ENCODE measurements at regions not wholly inside any gene's neighbourhood (a gene's known extent, or its start where the extent isn't known, plus 50 kb on each side); places are given as distances from the start of the nearest gene placed in this dataset.

DNA sequence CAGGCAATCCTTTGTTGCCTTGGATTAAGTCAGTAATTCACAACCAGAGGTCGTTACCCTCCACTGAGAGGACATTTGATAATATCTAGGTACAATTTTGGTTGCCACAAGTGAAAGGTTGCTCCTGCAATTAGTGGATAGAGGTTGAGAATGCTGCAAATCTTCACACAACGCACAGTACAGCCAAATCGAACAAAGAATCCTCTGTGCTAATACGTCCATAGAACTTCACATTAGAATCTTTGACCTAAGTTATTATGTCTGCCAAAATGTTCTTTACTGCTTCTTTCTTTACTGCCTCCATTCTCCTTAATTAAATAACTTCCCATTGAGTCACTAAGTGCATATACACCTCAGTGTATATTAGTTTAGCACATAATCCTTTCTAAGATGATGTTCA lies 879.5 kb downstream of the TRIB2 start:
- Histone ChIP-seq H2AFZ (ENCODE audit: low read length) (no peak overlapping the region), H3K4me2 (ENCODE audit: low read depth, low read length) (no peak overlapping the region)
- no peak for TF ChIP-seq CTCF (IDR thresholded peaks at IDR 0.05; ENCODE audit: low read length)
- TF ChIP-seq EZH2 (optimal IDR thresholded peaks at IDR 0.05; ENCODE audit: low read depth, low read length): no peak
- no peak for TF ChIP-seq EZH2phosphoT487 (IDR thresholded peaks at IDR 0.05; ENCODE audit: low read length)

GRCh38 chr2:13597176-13597575 lies 880.4 kb downstream of the TRIB2 start:
- TF ChIP-seq CTCF (IDR thresholded peaks at IDR 0.05; ENCODE audit: low read length) (no peak), EZH2 (optimal IDR thresholded peaks at IDR 0.05; ENCODE audit: low read depth, low read length) (no peak), EZH2phosphoT487 (IDR thresholded peaks at IDR 0.05; ENCODE audit: low read length) (no peak)
- no peak for DNase-seq
- Histone ChIP-seq H3K27me3 (replicated peaks; ENCODE audit: insufficient read depth, low read length) (no peaks in the 10 kb centered on the region), H3K9me3 (replicated peaks; ENCODE audit: insufficient read depth, low read length) (no peaks in the 10 kb centered on the region), H3F3A (ENCODE audit: insufficient read depth, low read length) (no peaks in the 10 kb centered on the region), H2AFZ (ENCODE audit: low read length) (no peak overlapping the region), H3K4me2 (ENCODE audit: low read depth, low read length) (no peak overlapping the region), H3K79me2 (ENCODE audit: low read length) (no peaks in the 10 kb centered on the region), H3K4me1 (ENCODE audit: low read length) (no peaks in the 10 kb centered on the region), H3K27ac (ENCODE audit: low read length) (no peak overlapping the region), H4K20me1 (ENCODE audit: insufficient read depth, low read length) (no peaks in the 10 kb centered on the region), H3K4me3 (ENCODE audit: low read length) (no peak overlapping the region), H3K36me3 (replicated peaks; ENCODE audit: insufficient read depth, low read length) (no peaks in the 10 kb centered on the region), H3K9me2 (replicated peaks; ENCODE audit: insufficient read depth, low read length) (no peaks in the 10 kb centered on the region), H3K9ac (ENCODE audit: low read length) (no peak overlapping the region)

More for the DNA sequence above, 879.5 kb downstream of the TRIB2 start:
- Histone ChIP-seq H3K27ac (ENCODE audit: low read length) (no peak overlapping the region), H3K27me3 (replicated peaks; ENCODE audit: insufficient read depth, low read length) (no peaks in the 10 kb centered on the region), H3K9me2 (replicated peaks; ENCODE audit: insufficient read depth, low read length) (no peaks in the 10 kb centered on the region), H3K9me3 (replicated peaks; ENCODE audit: insufficient read depth, low read length) (no peaks in the 10 kb centered on the region), H3K4me1 (ENCODE audit: low read length) (no peaks in the 10 kb centered on the region), H3F3A (ENCODE audit: insufficient read depth, low read length) (no peaks in the 10 kb centered on the region), H3K4me3 (ENCODE audit: low read length) (no peak overlapping the region), H4K20me1 (ENCODE audit: insufficient read depth, low read length) (no peaks in the 10 kb centered on the region), H3K36me3 (replicated peaks; ENCODE audit: insufficient read depth, low read length) (no peaks in the 10 kb centered on the region), H3K79me2 (ENCODE audit: low read length) (no peaks in the 10 kb centered on the region), H3K9ac (ENCODE audit: low read length) (no peak overlapping the region)
- DNase-seq: no peak

- H3K4me3 ChIP-seq (ENCODE audit: low read length): no peak overlapping the region
- H3K27me3 ChIP-seq (replicated peaks; ENCODE audit: insufficient read depth, low read length): no peaks in the 10 kb centered on the region
- H3K9me2 ChIP-seq (replicated peaks; ENCODE audit: insufficient read depth, low read length): no peaks in the 10 kb centered on the region
- no peak overlapping the region for H3K27ac ChIP-seq (ENCODE audit: low read length)
- H3F3A ChIP-seq (ENCODE audit: insufficient read depth, low read length): no peaks in the 10 kb centered on the region
- no peaks in the 10 kb centered on the region for H3K4me1 ChIP-seq (ENCODE audit: low read length)
- no peaks in the 10 kb centered on the region for H3K9me3 ChIP-seq (replicated peaks; ENCODE audit: insufficient read depth, low read length)
- H4K20me1 ChIP-seq (ENCODE audit: insufficient read depth, low read length): no peaks in the 10 kb centered on the region
- no peak overlapping the region for H2AFZ ChIP-seq (ENCODE audit: low read length)
- TF ChIP-seq CTCF (IDR thresholded peaks at IDR 0.05; ENCODE audit: low read length) (no peak), EZH2phosphoT487 (IDR thresholded peaks at IDR 0.05; ENCODE audit: low read length) (no peak), EZH2 (optimal IDR thresholded peaks at IDR 0.05; ENCODE audit: low read depth, low read length) (no peak)
- H3K79me2 ChIP-seq (ENCODE audit: low read length): no peaks in the 10 kb centered on the region
- H3K36me3 ChIP-seq (replicated peaks; ENCODE audit: insufficient read depth, low read length): no peaks in the 10 kb centered on the region
- no peak overlapping the region for H3K9ac ChIP-seq (ENCODE audit: low read length)
- no peak overlapping the region for H3K4me2 ChIP-seq (ENCODE audit: low read depth, low read length)
- no peak for DNase-seq
Observed at GRCh38 chr2:13601506-13601905, 884.8 kb downstream of the TRIB2 start.
